Caco-2 (cell line): ENCODE measurements at regions not wholly inside any gene's neighbourhood (a gene's known extent, or its start where the extent isn't known, plus 50 kb on each side); places are given as distances from the start of the nearest gene placed in this dataset.

Source experiments
- BruUV-seq: library from RNA; stranded (reverse); fragments of 400-500 nt; replicated peaks from 2 replicates; lab custom pipeline; 2021; lab: Mats Ljungman, UMichigan
- CTCF ChIA-PET: fragments of 300-600 bp; sonication (Branson Sonifier 250); formaldehyde crosslinking; loops from one replicate; lab custom pipeline; 2022; ENCODE audit warnings: antibody characterized with exemption; lab: Charles Lee
- POLR2A ChIA-PET: fragments of 300-600 bp; sonication (Branson Sonifier 250); formaldehyde crosslinking; loops from one replicate; lab custom pipeline; 2022; ENCODE audit warnings: antibody characterized with exemption; lab: Charles Lee
- DNase-seq, 2 experiments: peaks; one replicate each; pipeline versions ENCODE4 v3.0.0 to v3.0.0-alpha.2; 2020 to 2022
- H3K27me3 ChIP-seq: replicated peaks from 2 replicates; pipeline ENCODE4 v1.6.0; 2011; ENCODE audit warnings: low read length; ENCODE audit not compliant: control insufficient read depth, insufficient read depth
- H3K36me3 ChIP-seq: 2 replicates; pipeline ENCODE4 v1.5.1; 2011; ENCODE audit warnings: low read length; ENCODE audit not compliant: control insufficient read depth, insufficient read depth
- H3K4me1 ChIP-seq: fragments of 250-450 bp; sonication (Bioruptor Pico); 2 replicates; pipeline ENCODE4 v1.5.1; 2020; ENCODE audit warnings: mild to moderate bottlenecking
- H3K4me3 ChIP-seq: 2 replicates; pipeline ENCODE4 v1.5.1; 2011; ENCODE audit warnings: low read depth, mild to moderate bottlenecking, control low read depth, low read length
- H3K9me3 ChIP-seq: fragments of 250-450 bp; sonication (Bioruptor Pico); 2 replicates; pipeline ENCODE4 v1.5.1; 2020; ENCODE audit warnings: mild to moderate bottlenecking, moderate library complexity
- H3K27ac Mint-ChIP-seq: one replicate; pipeline ENCODE4 v1.8.0; 2022; ENCODE audit warnings: mixed read lengths; ENCODE audit not compliant: unreplicated experiment
- H3K27me3 Mint-ChIP-seq: one replicate; pipeline ENCODE4 v1.8.0; 2022; ENCODE audit warnings: mixed read lengths; ENCODE audit not compliant: insufficient read depth, unreplicated experiment
- H3K36me3 Mint-ChIP-seq: one replicate; pipeline ENCODE4 v1.8.0; 2022; ENCODE audit warnings: mild to moderate bottlenecking, mixed read lengths; ENCODE audit not compliant: insufficient read depth, unreplicated experiment
- H3K4me1 Mint-ChIP-seq: one replicate; pipeline ENCODE4 v1.8.0; 2022; ENCODE audit warnings: low read depth, mixed read lengths; ENCODE audit not compliant: unreplicated experiment
- H3K4me3 Mint-ChIP-seq: one replicate; pipeline ENCODE4 v1.8.0; 2022; ENCODE audit warnings: mild to moderate bottlenecking, moderate library complexity, mixed read lengths; ENCODE audit not compliant: unreplicated experiment
- H3K9me3 Mint-ChIP-seq: one replicate; pipeline ENCODE4 v1.8.0; 2022; ENCODE audit warnings: mixed read lengths; ENCODE audit not compliant: unreplicated experiment
- intact Hi-C: fragments of 100-400 bp; cut with micrococcal nuclease; formaldehyde crosslinking; loops from one replicate; pipeline ENCODE4 v1.10.0; 2022; ENCODE audit not compliant: unreplicated experiment
- TF ChIP-seq, protein P1 (sequence below), 2 experiments: fragments of 200-600 bp in 1 of 2; IDR thresholded peaks; 1 replicate in 1 of 2; 2 replicates in 1 of 2; pipeline versions ENCODE4 v1.5.1 to v1.8.0; 2011 to 2022; ENCODE audit warnings: antibody characterized with exemption in 1 of 2, control low read depth in 1 of 2, inconsistent platforms in 1 of 2, low read depth in 1 of 2, low read length in 1 of 2, mild to moderate bottlenecking in 1 of 2, moderate library complexity in 1 of 2; ENCODE audit not compliant: insufficient read depth in 1 of 2, severe bottlenecking in 1 of 2, unreplicated experiment in 1 of 2

DNA sequence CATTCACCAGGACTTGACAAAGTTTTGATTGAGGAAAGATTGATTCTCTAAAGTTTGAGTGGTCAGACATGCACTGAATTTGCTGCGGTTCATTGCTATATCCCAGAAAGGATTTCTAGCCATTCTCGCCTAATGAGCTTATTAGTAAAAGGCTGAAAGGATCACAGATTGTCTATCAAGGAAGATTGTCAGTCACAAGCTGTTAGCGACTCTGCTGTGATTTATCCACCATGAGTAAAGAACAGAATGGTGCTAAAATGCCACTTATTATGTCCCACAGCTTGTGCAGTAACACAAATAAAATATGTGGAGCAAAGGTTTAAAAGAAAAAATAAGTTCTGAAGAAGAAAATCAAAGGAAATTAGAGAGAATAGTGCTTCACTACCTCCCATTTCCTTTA lies 701.2 kb upstream of the CDH7 start:
- Mint-ChIP-seq H3K36me3 (no peaks in the 10 kb centered on the region), H3K9me3 (no peaks in the 10 kb centered on the region), H3K4me3 (no peak overlapping the region), H3K4me1 (no peaks in the 10 kb centered on the region), H3K27me3 (no peaks in the 10 kb centered on the region), H3K27ac (no peak overlapping the region)
- Histone ChIP-seq H3K4me1 (no peaks in the 10 kb centered on the region), H3K27me3 (no peaks in the 10 kb centered on the region), H3K4me3 (no peak overlapping the region), H3K36me3 (no peaks in the 10 kb centered on the region), H3K9me3 (no peaks in the 10 kb centered on the region)
- CTCF ChIA-PET = no interaction called here
- no TSS peak for BruUV-seq
- intact Hi-C loops = no loop called here
- DNase-seq = no peak
- TF ChIP-seq, protein P1, sequence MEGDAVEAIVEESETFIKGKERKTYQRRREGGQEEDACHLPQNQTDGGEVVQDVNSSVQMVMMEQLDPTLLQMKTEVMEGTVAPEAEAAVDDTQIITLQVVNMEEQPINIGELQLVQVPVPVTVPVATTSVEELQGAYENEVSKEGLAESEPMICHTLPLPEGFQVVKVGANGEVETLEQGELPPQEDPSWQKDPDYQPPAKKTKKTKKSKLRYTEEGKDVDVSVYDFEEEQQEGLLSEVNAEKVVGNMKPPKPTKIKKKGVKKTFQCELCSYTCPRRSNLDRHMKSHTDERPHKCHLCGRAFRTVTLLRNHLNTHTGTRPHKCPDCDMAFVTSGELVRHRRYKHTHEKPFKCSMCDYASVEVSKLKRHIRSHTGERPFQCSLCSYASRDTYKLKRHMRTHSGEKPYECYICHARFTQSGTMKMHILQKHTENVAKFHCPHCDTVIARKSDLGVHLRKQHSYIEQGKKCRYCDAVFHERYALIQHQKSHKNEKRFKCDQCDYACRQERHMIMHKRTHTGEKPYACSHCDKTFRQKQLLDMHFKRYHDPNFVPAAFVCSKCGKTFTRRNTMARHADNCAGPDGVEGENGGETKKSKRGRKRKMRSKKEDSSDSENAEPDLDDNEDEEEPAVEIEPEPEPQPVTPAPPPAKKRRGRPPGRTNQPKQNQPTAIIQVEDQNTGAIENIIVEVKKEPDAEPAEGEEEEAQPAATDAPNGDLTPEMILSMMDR (IDR thresholded peaks at IDR 0.05; ENCODE audit: insufficient read depth in 1 of 2, low read depth in 1 of 2, low read length in 1 of 2, severe bottlenecking in 1 of 2, unreplicated experiment in 1 of 2) = no peak
- POLR2A ChIA-PET = no interaction called here

DNA sequence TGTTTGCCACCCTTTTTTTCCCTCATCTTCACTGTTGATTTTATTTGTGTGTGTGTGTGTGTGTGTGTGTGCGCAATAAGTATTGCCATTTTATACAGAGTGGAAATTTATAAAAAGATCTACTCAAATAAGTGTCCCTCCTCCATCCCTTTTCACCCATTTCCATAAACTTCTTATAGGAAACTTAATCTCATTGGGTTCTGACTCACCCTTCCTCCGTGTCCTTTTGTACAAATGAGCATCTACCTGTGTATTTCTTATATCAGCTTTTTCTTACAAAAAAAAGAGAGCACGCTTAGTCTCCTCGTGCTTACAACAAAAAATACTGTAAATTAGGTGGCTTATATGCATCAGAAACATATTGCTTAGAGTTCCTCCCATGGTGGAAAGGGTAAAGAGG lies 711.2 kb upstream of the CDH7 start:
- Mint-ChIP-seq H3K4me3 (no peak overlapping the region), H3K9me3 (no peaks in the 10 kb centered on the region), H3K27me3 (no peaks in the 10 kb centered on the region), H3K36me3 (no peaks in the 10 kb centered on the region), H3K4me1 (no peaks in the 10 kb centered on the region), H3K27ac (no peak overlapping the region)
- H3K9me3 ChIP-seq = no peaks in the 10 kb centered on the region
- intact Hi-C loops = no loop called here
- BruUV-seq = no TSS peak
- H3K36me3 ChIP-seq = no peaks in the 10 kb centered on the region
- no peak overlapping the region for H3K4me3 ChIP-seq
- H3K4me1 ChIP-seq = no peaks in the 10 kb centered on the region
- no peak for DNase-seq
- POLR2A ChIA-PET = no interaction called here
- CTCF ChIA-PET = no interaction called here
- TF ChIP-seq, protein P1 (IDR thresholded peaks at IDR 0.05; ENCODE audit: insufficient read depth in 1 of 2, low read depth in 1 of 2, low read length in 1 of 2, severe bottlenecking in 1 of 2, unreplicated experiment in 1 of 2) = no peak
- no peaks in the 10 kb centered on the region for H3K27me3 ChIP-seq

DNA sequence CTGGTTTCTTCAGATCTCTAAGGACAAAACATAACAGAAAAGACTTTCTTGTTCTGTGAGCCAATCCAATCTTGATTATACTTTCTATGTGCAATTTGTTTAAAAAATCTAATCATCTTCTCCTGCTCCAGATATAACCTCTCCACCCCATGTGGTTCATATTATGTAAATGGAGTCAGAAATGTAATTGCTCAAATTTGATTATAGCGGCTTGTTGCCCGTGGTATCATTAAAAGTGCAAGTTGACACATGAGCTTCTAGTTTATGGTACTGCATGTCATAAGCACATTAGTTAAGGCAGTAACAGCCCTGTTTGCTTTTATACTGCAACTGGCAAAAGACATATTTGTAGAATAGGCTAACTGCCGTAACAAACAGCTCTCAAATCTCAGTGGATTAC lies 715.1 kb upstream of the CDH7 start:
- DNase-seq = no peak
- H3K4me1 Mint-ChIP-seq = no peaks in the 10 kb centered on the region
- CTCF ChIA-PET = no interaction called here
- no peaks in the 10 kb centered on the region for H3K36me3 Mint-ChIP-seq
- H3K9me3 Mint-ChIP-seq = no peaks in the 10 kb centered on the region
- Histone ChIP-seq H3K9me3 (no peaks in the 10 kb centered on the region), H3K36me3 (no peaks in the 10 kb centered on the region), H3K4me3 (no peak overlapping the region), H3K27me3 (no peaks in the 10 kb centered on the region), H3K4me1 (no peaks in the 10 kb centered on the region)
- intact Hi-C loops = no loop called here
- POLR2A ChIA-PET = no interaction called here
- TF ChIP-seq, protein P1 (IDR thresholded peaks at IDR 0.05; ENCODE audit: insufficient read depth in 1 of 2, low read depth in 1 of 2, low read length in 1 of 2, severe bottlenecking in 1 of 2, unreplicated experiment in 1 of 2) = no peak
- H3K27ac Mint-ChIP-seq = no peak overlapping the region
- H3K4me3 Mint-ChIP-seq = no peak overlapping the region
- no TSS peak for BruUV-seq
- H3K27me3 Mint-ChIP-seq = no peaks in the 10 kb centered on the region
